HUES64 (cell line): ENCODE measurements at regions not wholly inside any gene's neighbourhood (a gene's known extent, or its start where the extent isn't known, plus 50 kb on each side); places are given as distances from the start of the nearest gene placed in this dataset.

Source experiments
- H3K27ac ChIP-seq: 2 replicates; pipeline ENCODE4 v1.7.0; 2013; ENCODE audit warnings: low read depth, low read length, inconsistent platforms
- H3K27me3 ChIP-seq: 2 replicates; pipeline ENCODE4 v1.6.1; 2013; ENCODE audit warnings: mild to moderate bottlenecking, low read length; ENCODE audit not compliant: insufficient read depth
- H3K36me3 ChIP-seq: 2 replicates; pipeline ENCODE4 v1.6.1; 2013; ENCODE audit warnings: mild to moderate bottlenecking, low read length; ENCODE audit not compliant: insufficient read depth
- H3K4me1 ChIP-seq: 2 replicates; pipeline ENCODE4 v1.6.1; 2013; ENCODE audit warnings: mild to moderate bottlenecking, low read length, moderate library complexity; ENCODE audit not compliant: insufficient read depth
- H3K4me3 ChIP-seq: 2 replicates; pipeline ENCODE4 v1.5.1; 2013; ENCODE audit warnings: mild to moderate bottlenecking, low read length, moderate library complexity
- H3K9ac ChIP-seq: 2 replicates; pipeline ENCODE4 v1.6.1; 2013; ENCODE audit warnings: mild to moderate bottlenecking, low read depth, low read length
- H3K9me3 ChIP-seq: 2 replicates; pipeline ENCODE4 v1.6.1; 2013; ENCODE audit warnings: low read depth, low read length; ENCODE audit not compliant: insufficient read depth
- WGBS: fragments of 150-250, 120-280 bp; methylation state at CpG from one replicate; pipeline ENCODE4 v1.1.7; 2013; ENCODE audit warnings: missing lambda C conversion rate; 5-methylcytosine and 5-hydroxymethylcytosine counted together

GRCh38 chr10:29176845-29177832 lies 111.7 kb upstream of the LYZL1 start:
- Histone ChIP-seq H3K4me3 (no peak overlapping the region), H3K36me3 (no peaks in the 10 kb centered on the region), H3K9ac (no peak overlapping the region), H3K4me1 (0 out of 2 replicates have a peak, but pooled peaks cover 1% of the 10 kb centered on the region), H3K9me3 (peaks cover 11% of the 10 kb centered on the region; the same call in 1 of the 2 replicates), H3K27me3 (no peaks in the 10 kb centered on the region), H3K27ac (no peak overlapping the region)
- WGBS, result 84% methylated on average over 6 of the region's 7 CpGs

- no peaks in the 10 kb centered on the region for H3K4me1 ChIP-seq
- no peaks in the 10 kb centered on the region for H3K27me3 ChIP-seq
- WGBS, result 94% methylated on average over 3 of the region's 6 CpGs
- no peaks in the 10 kb centered on the region for H3K36me3 ChIP-seq
- H3K9ac ChIP-seq, result no peak overlapping the region
- H3K27ac ChIP-seq, result no peak overlapping the region
- H3K9me3 ChIP-seq, result no peaks in the 10 kb centered on the region
- H3K4me3 ChIP-seq, result no peak overlapping the region
Measured at GRCh38 chr10:29181936-29182335, 106.9 kb upstream of the LYZL1 start.

- no peaks in the 10 kb centered on the region for H3K36me3 ChIP-seq
- H3K27ac ChIP-seq, result no peak overlapping the region
- no peaks in the 10 kb centered on the region for H3K27me3 ChIP-seq
- no peaks in the 10 kb centered on the region for H3K4me1 ChIP-seq
- no peak overlapping the region for H3K4me3 ChIP-seq
- WGBS, result 93% methylated on average over 5 of the region's 6 CpGs
- H3K9me3 ChIP-seq, result no peaks in the 10 kb centered on the region
- no peak overlapping the region for H3K9ac ChIP-seq
Measured at GRCh38 chr10:29183301-29183945, 105.4 kb upstream of the LYZL1 start.

GRCh38 chr10:29184205-29185000 lies 104.5 kb upstream of the LYZL1 start:
- Histone ChIP-seq H3K9ac (no peak overlapping the region), H3K9me3 (no peaks in the 10 kb centered on the region), H3K27ac (no peak overlapping the region), H3K4me3 (no peak overlapping the region), H3K27me3 (no peaks in the 10 kb centered on the region), H3K4me1 (no peaks in the 10 kb centered on the region), H3K36me3 (no peaks in the 10 kb centered on the region)
- 93% methylated on average over 4 of the region's 4 CpGs for WGBS

GRCh38 chr10:29185050-29185449 lies 103.8 kb upstream of the LYZL1 start:
- Histone ChIP-seq H3K27me3 (no peaks in the 10 kb centered on the region), H3K9ac (no peak overlapping the region), H3K4me1 (no peaks in the 10 kb centered on the region), H3K27ac (no peak overlapping the region), H3K4me3 (no peak overlapping the region), H3K36me3 (no peaks in the 10 kb centered on the region), H3K9me3 (no peaks in the 10 kb centered on the region)
- 97% methylated on average over 4 of the region's 5 CpGs for WGBS

GRCh38 chr10:29186221-29186620 lies 102.6 kb upstream of the LYZL1 start:
- Histone ChIP-seq H3K36me3 (no peaks in the 10 kb centered on the region), H3K4me3 (no peak overlapping the region), H3K27me3 (no peaks in the 10 kb centered on the region), H3K27ac (no peak overlapping the region), H3K9ac (no peak overlapping the region), H3K4me1 (no peaks in the 10 kb centered on the region), H3K9me3 (no peaks in the 10 kb centered on the region)
- whole genome bisulfite sequencing, result 97% methylated on average over 3 of the region's 3 CpGs

GRCh38 chr10:29189256-29189655 lies 99.6 kb upstream of the LYZL1 start:
- Histone ChIP-seq H3K4me3 (no peak overlapping the region), H3K9me3 (no peaks in the 10 kb centered on the region), H3K36me3 (no peaks in the 10 kb centered on the region), H3K27ac (no peak overlapping the region), H3K4me1 (no peaks in the 10 kb centered on the region), H3K9ac (no peak overlapping the region), H3K27me3 (no peaks in the 10 kb centered on the region)
- 47% methylated on average over 2 of the region's 2 CpGs for WGBS

- H3K27ac ChIP-seq, result no peak overlapping the region
- H3K4me1 ChIP-seq, result no peaks in the 10 kb centered on the region
- H3K27me3 ChIP-seq, result no peaks in the 10 kb centered on the region
- H3K36me3 ChIP-seq, result no peaks in the 10 kb centered on the region
- no peaks in the 10 kb centered on the region for H3K9me3 ChIP-seq
- H3K4me3 ChIP-seq, result no peak overlapping the region
- H3K9ac ChIP-seq, result no peak overlapping the region
- 93% methylated on average over 6 of the region's 8 CpGs for WGBS
Measured at GRCh38 chr10:29191674-29192073, 97.2 kb upstream of the LYZL1 start.

- H3K27ac ChIP-seq, result no peak overlapping the region
- WGBS, result 45% methylated on average over 7 of the region's 7 CpGs
- H3K27me3 ChIP-seq, result no peaks in the 10 kb centered on the region
Measured at GRCh38 chr10:29199339-29199738, 89.5 kb upstream of the LYZL1 start.

GRCh38 chr10:29199941-29200679 lies 88.8 kb upstream of the LYZL1 start:
- H3K27ac ChIP-seq, result no peak overlapping the region

More at GRCh38 chr10:29199339-29199738, 89.5 kb upstream of the LYZL1 start:
- Histone ChIP-seq H3K4me3 (no peak overlapping the region), H3K36me3 (no peaks in the 10 kb centered on the region), H3K9me3 (no peaks in the 10 kb centered on the region), H3K4me1 (peaks cover 13% of the 10 kb centered on the region), H3K9ac (no peak overlapping the region)

More at GRCh38 chr10:29199941-29200679, 88.8 kb upstream of the LYZL1 start:
- Histone ChIP-seq H3K9ac (no peak overlapping the region), H3K9me3 (no peaks in the 10 kb centered on the region), H3K27me3 (no peaks in the 10 kb centered on the region), H3K36me3 (no peaks in the 10 kb centered on the region), H3K4me1 (peaks cover 19% of the 10 kb centered on the region), H3K4me3 (no peak overlapping the region)
- WGBS, result 83% methylated on average over 4 of the region's 4 CpGs
